Glutamatergic neuron (in vitro differentiated cells): ENCODE measurements at regions not wholly inside any gene's neighbourhood (a gene's known extent, or its start where the extent isn't known, plus 50 kb on each side); places are given as distances from the start of the nearest gene placed in this dataset.
"Not testable (repeated sequence)": the region's sequence is repeated elsewhere in the genome, so short reads cannot be mapped to it uniquely, and the experiment has no call there.

ENCODE experiments used
- DNase-seq: peaks from one replicate; pipeline ENCODE4 v3.0.0; 2022
- H3K27ac Mint-ChIP-seq: one replicate; pipeline ENCODE4 v1.8.0; 2020; ENCODE audit warnings: mild to moderate bottlenecking, mixed read lengths, inconsistent platforms; ENCODE audit not compliant: unreplicated experiment
- H3K27me3 Mint-ChIP-seq: one replicate; pipeline ENCODE4 v1.8.0; 2020; ENCODE audit warnings: mild to moderate bottlenecking, moderate library complexity, mixed read lengths, inconsistent platforms; ENCODE audit not compliant: unreplicated experiment
- H3K36me3 Mint-ChIP-seq: one replicate; pipeline ENCODE4 v1.8.0; 2020; ENCODE audit warnings: mild to moderate bottlenecking, mixed read lengths, inconsistent platforms; ENCODE audit not compliant: unreplicated experiment
- H3K4me1 Mint-ChIP-seq: one replicate; pipeline ENCODE4 v1.8.0; 2020; ENCODE audit warnings: mild to moderate bottlenecking, low read depth, mixed read lengths, inconsistent platforms; ENCODE audit not compliant: unreplicated experiment
- H3K4me3 Mint-ChIP-seq: one replicate; pipeline ENCODE4 v1.8.0; 2020; ENCODE audit warnings: mild to moderate bottlenecking, mixed read lengths, inconsistent platforms; ENCODE audit not compliant: unreplicated experiment
- H3K9me3 Mint-ChIP-seq: one replicate; pipeline ENCODE4 v1.8.0; 2020; ENCODE audit warnings: mild to moderate bottlenecking, moderate library complexity, mixed read lengths, inconsistent platforms; ENCODE audit not compliant: unreplicated experiment
- TF ChIP-seq, protein P1 (sequence below): fragments of 200-600 bp; sonication (generic); IDR thresholded peaks from one replicate; pipeline ENCODE4 v1.5.0; 2021; ENCODE audit not compliant: partially characterized antibody, unreplicated experiment

DNA sequence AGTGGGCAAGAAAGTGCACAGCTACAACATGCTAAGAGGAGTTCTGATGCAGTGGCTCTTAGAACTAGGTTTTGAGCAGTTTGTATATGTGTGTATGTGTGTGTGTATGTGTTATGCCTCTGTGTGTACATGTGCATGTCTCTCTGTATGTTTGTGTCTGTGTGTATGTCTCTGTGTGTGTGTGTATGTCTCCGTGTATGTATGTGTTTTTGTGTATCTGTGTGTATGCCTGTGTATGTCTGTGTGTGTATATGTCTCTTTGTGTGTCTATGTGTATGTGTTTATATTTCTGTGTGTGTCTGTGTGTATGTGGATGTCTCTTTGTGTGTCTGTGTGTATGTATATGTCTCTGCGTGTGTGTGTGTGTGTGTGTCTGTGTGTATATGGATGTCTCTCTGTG, 139.6 kb downstream of the C12orf75 start:
- Mint-ChIP-seq H3K36me3 (no peaks in the 10 kb centered on the region), H3K4me1 (peaks cover 1% of the 10 kb centered on the region), H3K4me3 (no peak overlapping the region), H3K9me3 (no peaks in the 10 kb centered on the region), H3K27me3 (peaks cover 5% of the 10 kb centered on the region), H3K27ac (no peak overlapping the region)
- TF ChIP-seq, protein P1, sequence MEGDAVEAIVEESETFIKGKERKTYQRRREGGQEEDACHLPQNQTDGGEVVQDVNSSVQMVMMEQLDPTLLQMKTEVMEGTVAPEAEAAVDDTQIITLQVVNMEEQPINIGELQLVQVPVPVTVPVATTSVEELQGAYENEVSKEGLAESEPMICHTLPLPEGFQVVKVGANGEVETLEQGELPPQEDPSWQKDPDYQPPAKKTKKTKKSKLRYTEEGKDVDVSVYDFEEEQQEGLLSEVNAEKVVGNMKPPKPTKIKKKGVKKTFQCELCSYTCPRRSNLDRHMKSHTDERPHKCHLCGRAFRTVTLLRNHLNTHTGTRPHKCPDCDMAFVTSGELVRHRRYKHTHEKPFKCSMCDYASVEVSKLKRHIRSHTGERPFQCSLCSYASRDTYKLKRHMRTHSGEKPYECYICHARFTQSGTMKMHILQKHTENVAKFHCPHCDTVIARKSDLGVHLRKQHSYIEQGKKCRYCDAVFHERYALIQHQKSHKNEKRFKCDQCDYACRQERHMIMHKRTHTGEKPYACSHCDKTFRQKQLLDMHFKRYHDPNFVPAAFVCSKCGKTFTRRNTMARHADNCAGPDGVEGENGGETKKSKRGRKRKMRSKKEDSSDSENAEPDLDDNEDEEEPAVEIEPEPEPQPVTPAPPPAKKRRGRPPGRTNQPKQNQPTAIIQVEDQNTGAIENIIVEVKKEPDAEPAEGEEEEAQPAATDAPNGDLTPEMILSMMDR: no peak
- no peak for DNase-seq

- no peaks in the 10 kb centered on the region for H3K9me3 Mint-ChIP-seq
- peaks cover 1% of the 10 kb centered on the region for H3K4me1 Mint-ChIP-seq
- no peak overlapping the region for H3K4me3 Mint-ChIP-seq
- no peak overlapping the region for H3K27ac Mint-ChIP-seq
- no peak for DNase-seq
- H3K36me3 Mint-ChIP-seq: no peaks in the 10 kb centered on the region
- H3K27me3 Mint-ChIP-seq: peaks cover 5% of the 10 kb centered on the region
- TF ChIP-seq, protein P1: no peak
Observed at GRCh38 chr12:105470601-105471000, 140.1 kb downstream of the C12orf75 start.

- Mint-ChIP-seq H3K27me3 (peaks cover 2% of the 10 kb centered on the region), H3K9me3 (no peaks in the 10 kb centered on the region), H3K4me3 (no peak overlapping the region), H3K27ac (no peak overlapping the region), H3K4me1 (peaks cover 5% of the 10 kb centered on the region), H3K36me3 (peaks cover 4% of the 10 kb centered on the region)
- TF ChIP-seq, protein P1: no peak
- no peak for DNase-seq
Observed at GRCh38 chr12:105474672-105475071, 144.2 kb downstream of the C12orf75 start.

- TF ChIP-seq, protein P1: no peak
- peaks cover 4% of the 10 kb centered on the region for H3K36me3 Mint-ChIP-seq
- H3K9me3 Mint-ChIP-seq: no peaks in the 10 kb centered on the region
- peaks cover 5% of the 10 kb centered on the region for H3K4me1 Mint-ChIP-seq
- no peak overlapping the region for H3K4me3 Mint-ChIP-seq
- no peak for DNase-seq
- peaks cover 2% of the 10 kb centered on the region for H3K27me3 Mint-ChIP-seq
- no peak overlapping the region for H3K27ac Mint-ChIP-seq
Observed at GRCh38 chr12:105476616-105477015, 146.1 kb downstream of the C12orf75 start.

DNA sequence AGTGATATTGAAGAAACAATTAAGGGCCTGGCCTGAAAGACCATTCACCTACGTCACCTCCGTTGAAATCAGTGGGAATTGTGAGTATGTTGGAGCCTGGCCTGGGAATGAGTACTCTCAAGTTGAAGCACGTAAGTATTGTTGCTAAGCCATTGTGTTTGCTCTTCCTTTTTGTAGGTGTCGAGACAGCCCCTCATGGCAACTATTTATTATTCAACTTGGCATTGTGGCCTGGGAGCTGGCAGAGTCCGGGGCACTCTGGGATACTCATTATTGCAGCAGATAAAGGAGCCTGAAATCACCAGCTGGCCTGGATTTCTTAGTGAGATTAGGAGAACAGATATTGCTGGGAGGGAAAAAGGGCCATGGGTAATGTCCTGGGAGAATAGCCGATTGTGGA, 147.4 kb downstream of the C12orf75 start:
- H3K36me3 Mint-ChIP-seq: peaks cover 4% of the 10 kb centered on the region
- no peak overlapping the region for H3K27ac Mint-ChIP-seq
- H3K4me3 Mint-ChIP-seq: no peak overlapping the region
- peaks cover 5% of the 10 kb centered on the region for H3K4me1 Mint-ChIP-seq
- TF ChIP-seq, protein P1: no peak
- no peaks in the 10 kb centered on the region for H3K9me3 Mint-ChIP-seq
- DNase-seq: no peak
- peaks cover 2% of the 10 kb centered on the region for H3K27me3 Mint-ChIP-seq

- DNase-seq, H3K27me3 Mint-ChIP-seq, H3K4me3 Mint-ChIP-seq, H3K27ac Mint-ChIP-seq, H3K9me3 Mint-ChIP-seq, H3K4me1 Mint-ChIP-seq: not testable (repeated sequence)
- H3K36me3 Mint-ChIP-seq: peaks cover 12% of the 10 kb centered on the region
Observed at GRCh38 chr12:105478788-105479187, 148.3 kb downstream of the C12orf75 start.
